Suprapubic skin (tissue), 4 donors: ENCODE measurements at regions not wholly inside any gene's neighbourhood (a gene's known extent, or its start where the extent isn't known, plus 50 kb on each side); places are given as distances from the start of the nearest gene placed in this dataset.

Experiments used
- CTCF ChIP-seq, 2 donors: fragments of 200-600 bp in 1 of 2; fragments of 450-650 bp in 1 of 2; sonication (generic) in 1 of 2; IDR thresholded peaks; one replicate each; pipeline ENCODE4 v1.5.1; 2016 to 2019; ENCODE audit warnings: antibody characterized with exemption in 2 of 2, mild to moderate bottlenecking in 1 of 2, moderate library complexity in 1 of 2
- EP300 ChIP-seq: sonication (generic); formaldehyde crosslinking; IDR thresholded peaks from one replicate; pipeline ENCODE4 v1.6.1; 2017; ENCODE audit warnings: antibody characterized with exemption
- POLR2A ChIP-seq, 2 donors: fragments of 450-650 bp; IDR thresholded peaks; one replicate each; pipeline ENCODE4 v1.6.1; 2017; ENCODE audit warnings: antibody characterized with exemption in 2 of 2, mild to moderate bottlenecking in 2 of 2, moderate library complexity in 2 of 2
- POLR2AphosphoS5 ChIP-seq, 3 donors: sonication (generic); formaldehyde crosslinking; IDR thresholded peaks; one replicate each; pipeline ENCODE4 v1.6.1; 2017; ENCODE audit warnings: antibody characterized with exemption in 3 of 3

DNA sequence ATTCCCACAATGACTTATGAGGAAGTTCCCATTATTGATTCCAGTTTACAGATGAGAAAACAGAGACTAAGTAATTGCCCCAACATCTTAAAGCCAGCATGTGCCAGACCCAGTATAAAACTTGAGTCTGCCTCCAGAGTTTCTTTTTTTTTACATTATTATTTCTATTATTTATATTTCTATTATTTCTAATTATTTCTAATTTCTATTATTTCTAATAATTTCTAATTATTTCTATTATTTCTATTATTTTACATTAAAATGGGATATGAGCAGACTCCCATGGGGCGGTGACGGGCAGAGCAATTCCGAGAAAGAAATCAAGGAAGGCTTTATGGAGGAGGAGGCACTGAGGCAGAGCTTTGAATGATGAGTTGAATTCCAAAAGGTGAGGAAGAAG, 54.4 kb upstream of the BDKRB2 start:
- TF ChIP-seq POLR2AphosphoS5 (IDR thresholded peaks at IDR 0.05) (no peak), CTCF (IDR thresholded peaks at IDR 0.05) (no peak), POLR2A (IDR thresholded peaks at IDR 0.05) (no peak), EP300 (no peak)
